Activated T-helper 17 cell treated with anti-CD3 and anti-CD28 coated beads, Interleukin-2, amount 50 U/mL, for 72 hours (primary cell): ENCODE measurements at regions not wholly inside any gene's neighbourhood (a gene's known extent, or its start where the extent isn't known, plus 50 kb on each side); places are given as distances from the start of the nearest gene placed in this dataset.
"Not testable (repeated sequence)": the region's sequence is repeated elsewhere in the genome, so short reads cannot be mapped to it uniquely, and the experiment has no call there.

ENCODE experiments used
- ATAC-seq: fragments of 150-1000 bp; cut with Tn5 transposase; replicated peaks from 2 replicates; pipeline ENCODE4 v1.10.0; 2021; ENCODE audit warnings: mild to moderate bottlenecking, moderate library complexity
- H3K27ac Mint-ChIP-seq: one replicate; pipeline ENCODE4 v1.8.0; 2022; ENCODE audit warnings: mixed read lengths
- H3K27me3 Mint-ChIP-seq: one replicate; pipeline ENCODE4 v1.8.0; 2022; ENCODE audit warnings: mixed read lengths
- H3K36me3 Mint-ChIP-seq: one replicate; pipeline ENCODE4 v1.8.0; 2022; ENCODE audit warnings: low read depth, mild to moderate bottlenecking, mixed read lengths
- H3K4me1 Mint-ChIP-seq: one replicate; pipeline ENCODE4 v1.8.0; 2022; ENCODE audit warnings: mixed read lengths
- H3K4me3 Mint-ChIP-seq: one replicate; pipeline ENCODE4 v1.8.0; 2022; ENCODE audit warnings: mild to moderate bottlenecking, mixed read lengths
- H3K9me3 Mint-ChIP-seq: one replicate; pipeline ENCODE4 v1.8.0; 2022; ENCODE audit warnings: mixed read lengths

DNA sequence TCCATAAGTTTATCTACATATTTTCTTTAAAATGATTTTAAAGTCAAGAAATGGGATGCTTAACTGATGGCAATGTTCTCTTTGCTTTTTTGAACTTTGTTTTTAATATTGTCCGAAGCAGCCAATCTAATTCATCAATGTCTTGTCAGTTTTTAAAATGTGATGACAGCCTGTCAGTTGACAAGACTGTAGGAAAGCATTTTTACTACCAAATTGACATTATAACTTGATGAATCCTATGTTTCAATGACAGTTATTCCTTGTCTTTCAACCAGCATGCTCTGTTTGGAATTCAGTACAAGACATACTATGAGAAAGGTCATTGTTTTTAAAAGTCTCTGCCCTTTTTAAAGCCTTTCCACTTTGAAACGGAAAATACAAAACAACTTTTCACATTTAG lies 1073.2 kb downstream of the TMTC2 start:
- H3K9me3 Mint-ChIP-seq, result peaks cover 4% of the 10 kb centered on the region
- no peak for ATAC-seq
- H3K27me3 Mint-ChIP-seq, result no peaks in the 10 kb centered on the region
- H3K36me3 Mint-ChIP-seq, result no peaks in the 10 kb centered on the region
- H3K4me1 Mint-ChIP-seq, result no peaks in the 10 kb centered on the region
- no peak overlapping the region for H3K4me3 Mint-ChIP-seq
- no peak overlapping the region for H3K27ac Mint-ChIP-seq

DNA sequence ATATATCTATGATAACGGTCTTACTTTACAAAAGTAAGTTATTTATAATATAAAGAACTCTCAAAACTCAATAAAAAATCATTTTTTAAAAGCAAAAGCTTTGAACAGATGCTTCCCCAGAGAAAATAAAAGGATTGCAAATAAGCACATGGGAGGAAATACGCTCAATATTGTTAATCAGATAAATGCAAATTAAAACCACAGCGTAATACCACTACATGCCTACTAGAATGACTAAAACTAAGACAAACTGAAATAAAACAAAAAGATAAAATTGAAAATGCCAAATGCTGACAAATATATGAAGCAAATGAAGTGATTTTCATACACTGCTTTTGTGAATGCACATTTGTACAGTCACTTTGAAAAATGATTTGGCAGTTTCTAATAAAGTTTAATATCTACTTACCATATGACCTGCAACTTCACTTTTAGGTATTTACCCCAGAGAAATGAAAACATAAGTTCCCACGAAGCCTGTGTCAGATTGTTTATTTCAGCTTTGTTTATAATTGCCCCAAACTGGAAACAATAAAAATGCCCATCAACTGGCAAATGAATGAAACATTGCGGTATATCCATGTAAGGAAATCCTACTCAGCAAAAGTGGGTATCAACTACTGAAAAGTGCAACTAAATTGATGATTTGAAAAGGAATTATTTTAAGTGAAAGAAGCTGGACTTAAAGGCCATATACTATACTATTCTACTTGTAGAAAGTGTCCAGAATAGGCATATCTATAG lies 1072.4 kb downstream of the TMTC2 start:
- Mint-ChIP-seq H3K4me1 (no peaks in the 10 kb centered on the region), H3K36me3 (no peaks in the 10 kb centered on the region), H3K9me3 (peaks cover 4% of the 10 kb centered on the region), H3K4me3 (no peak overlapping the region), H3K27ac (no peak overlapping the region), H3K27me3 (no peaks in the 10 kb centered on the region)
- ATAC-seq, result no peak

DNA sequence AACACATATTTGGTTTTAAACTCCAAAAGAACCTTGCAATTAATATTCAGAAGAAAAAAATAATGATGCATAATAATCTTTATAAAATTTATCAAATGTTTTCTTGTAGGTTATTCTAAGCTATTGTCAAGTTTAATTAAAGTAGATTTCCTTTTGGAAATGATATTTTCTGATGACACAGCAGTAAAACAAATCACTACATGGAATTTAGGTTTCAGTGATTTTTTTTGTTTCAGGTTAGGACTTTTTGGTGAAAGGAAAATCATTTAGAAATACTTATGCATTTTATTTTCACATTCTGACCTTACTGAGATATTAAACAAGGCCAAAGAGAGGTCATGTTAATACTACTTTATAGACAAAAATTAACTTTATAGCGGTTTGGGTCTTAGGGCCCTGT lies 1067.2 kb downstream of the TMTC2 start:
- no peak overlapping the region for H3K4me3 Mint-ChIP-seq
- no peaks in the 10 kb centered on the region for H3K4me1 Mint-ChIP-seq
- H3K27ac Mint-ChIP-seq, result no peak overlapping the region
- no peaks in the 10 kb centered on the region for H3K36me3 Mint-ChIP-seq
- H3K9me3 Mint-ChIP-seq, result no peaks in the 10 kb centered on the region
- H3K27me3 Mint-ChIP-seq, result no peaks in the 10 kb centered on the region
- no peak for ATAC-seq

DNA sequence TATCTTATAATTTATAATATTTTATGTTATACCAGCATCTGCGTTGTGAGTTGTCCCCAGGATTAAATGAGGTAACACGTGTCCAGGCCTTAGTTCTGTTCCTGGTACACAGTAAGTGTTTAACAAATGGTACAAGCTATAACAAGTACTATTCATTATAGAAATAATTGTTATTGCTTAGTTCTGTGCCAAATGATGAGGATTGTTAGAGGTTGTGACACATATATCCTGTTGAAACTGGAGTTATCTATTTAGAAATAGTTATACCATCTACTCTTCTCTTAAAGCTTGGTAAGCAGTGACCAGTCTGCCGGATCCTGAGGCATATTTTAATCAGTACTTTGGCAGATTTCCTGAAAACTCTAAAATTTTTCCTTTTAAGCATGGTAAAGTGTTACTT lies 1066.5 kb downstream of the TMTC2 start:
- Mint-ChIP-seq H3K36me3 (no peaks in the 10 kb centered on the region), H3K27ac (no peak overlapping the region), H3K9me3 (no peaks in the 10 kb centered on the region), H3K4me3 (no peak overlapping the region), H3K4me1 (no peaks in the 10 kb centered on the region), H3K27me3 (no peaks in the 10 kb centered on the region)
- ATAC-seq, result no peak

DNA sequence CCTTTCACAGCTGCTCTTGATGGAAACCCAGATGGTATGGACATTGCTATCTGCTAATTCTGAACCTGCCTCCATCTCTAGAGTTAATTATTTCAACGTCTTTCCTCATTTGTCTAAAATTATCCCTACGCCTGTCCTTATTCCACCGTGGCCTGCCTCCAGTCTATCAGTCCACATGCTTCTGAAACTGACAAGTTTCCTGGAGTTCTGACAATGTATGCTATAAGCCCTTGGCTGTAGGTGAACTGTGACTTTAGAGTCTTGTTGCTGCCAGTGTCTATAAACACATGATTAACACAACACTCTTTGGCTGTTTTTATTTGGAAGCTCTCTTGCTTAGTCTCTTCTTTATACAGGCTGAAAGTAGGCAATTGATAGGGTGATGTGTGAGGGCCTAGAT lies 1052.9 kb downstream of the TMTC2 start:
- Mint-ChIP-seq H3K4me3 (no peak overlapping the region), H3K36me3 (no peaks in the 10 kb centered on the region), H3K27ac (no peak overlapping the region), H3K4me1 (no peaks in the 10 kb centered on the region), H3K27me3 (no peaks in the 10 kb centered on the region), H3K9me3 (peaks cover 21% of the 10 kb centered on the region)
- ATAC-seq, result no peak

DNA sequence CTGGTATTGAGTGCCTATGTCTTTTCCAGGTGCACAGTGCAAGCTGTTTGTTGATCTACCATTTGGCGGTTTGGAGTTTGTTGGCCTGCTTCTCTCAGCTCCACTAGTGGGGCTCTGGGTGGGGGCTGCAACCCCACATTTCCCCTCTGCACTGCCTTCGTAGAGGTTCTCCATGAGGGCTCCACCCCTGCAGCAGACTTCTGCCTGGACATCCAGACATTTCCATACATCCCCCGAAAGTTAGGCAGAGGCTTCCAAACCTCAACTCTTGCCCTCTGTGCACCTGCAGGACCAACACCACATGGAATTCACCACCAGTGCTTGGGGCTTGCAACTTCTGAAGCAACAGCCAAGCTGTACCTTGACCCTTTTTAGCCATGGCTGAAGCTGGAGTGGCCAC lies 1024.1 kb downstream of the TMTC2 start:
- ATAC-seq, result no peak
- H3K9me3 Mint-ChIP-seq, result peaks cover 8% of the 10 kb centered on the region

DNA sequence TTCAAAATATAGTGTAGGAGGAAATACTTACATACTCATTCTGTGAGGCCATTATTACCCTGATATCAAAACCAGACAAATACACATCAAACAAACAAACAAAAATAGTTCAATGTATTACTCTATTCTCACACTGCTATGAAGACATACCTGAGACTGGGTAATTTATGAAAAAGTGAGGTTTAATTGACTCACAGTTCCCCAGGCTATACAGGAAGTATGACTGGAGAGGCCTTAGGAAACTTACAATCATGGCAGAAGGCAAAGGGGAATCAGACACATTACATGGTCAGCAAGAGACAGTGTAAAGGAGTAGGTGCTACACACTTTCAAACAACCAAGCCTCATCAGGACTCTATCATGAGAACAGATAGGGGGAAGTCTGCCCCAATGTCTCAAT lies 1023.2 kb downstream of the TMTC2 start:
- no peak overlapping the region for H3K4me3 Mint-ChIP-seq
- no peaks in the 10 kb centered on the region for H3K4me1 Mint-ChIP-seq
- H3K9me3 Mint-ChIP-seq, result peaks cover 8% of the 10 kb centered on the region
- H3K27ac Mint-ChIP-seq, result no peak overlapping the region
- ATAC-seq, result no peak
- H3K36me3 Mint-ChIP-seq, result no peaks in the 10 kb centered on the region
- H3K27me3 Mint-ChIP-seq, result no peaks in the 10 kb centered on the region

More for the DNA sequence above, 1024.1 kb downstream of the TMTC2 start:
- H3K36me3 Mint-ChIP-seq, result no peaks in the 10 kb centered on the region
- H3K27me3 Mint-ChIP-seq, result no peaks in the 10 kb centered on the region
- no peak overlapping the region for H3K4me3 Mint-ChIP-seq
- H3K4me1 Mint-ChIP-seq, result no peaks in the 10 kb centered on the region
- no peak overlapping the region for H3K27ac Mint-ChIP-seq

DNA sequence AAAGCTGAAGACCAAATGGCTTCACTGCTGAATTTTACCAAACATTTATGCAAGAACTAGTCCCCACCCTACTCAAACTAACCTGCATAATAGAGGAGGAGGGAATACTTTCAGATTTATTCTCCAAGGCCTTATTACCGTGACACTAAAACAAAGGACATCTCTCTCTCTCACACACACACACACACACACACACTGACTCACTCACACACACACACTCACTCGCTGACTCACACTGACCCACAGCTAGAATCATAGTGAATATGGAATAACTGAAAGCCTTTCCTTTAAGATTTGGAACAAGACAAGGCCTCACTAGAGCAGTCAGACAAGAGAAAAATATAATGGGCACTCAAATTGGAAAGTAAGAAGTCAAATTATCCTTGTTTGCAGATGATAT lies 1014.1 kb downstream of the TMTC2 start:
- Mint-ChIP-seq H3K4me3 (no peak overlapping the region), H3K36me3 (no peaks in the 10 kb centered on the region), H3K27ac (no peak overlapping the region)

DNA sequence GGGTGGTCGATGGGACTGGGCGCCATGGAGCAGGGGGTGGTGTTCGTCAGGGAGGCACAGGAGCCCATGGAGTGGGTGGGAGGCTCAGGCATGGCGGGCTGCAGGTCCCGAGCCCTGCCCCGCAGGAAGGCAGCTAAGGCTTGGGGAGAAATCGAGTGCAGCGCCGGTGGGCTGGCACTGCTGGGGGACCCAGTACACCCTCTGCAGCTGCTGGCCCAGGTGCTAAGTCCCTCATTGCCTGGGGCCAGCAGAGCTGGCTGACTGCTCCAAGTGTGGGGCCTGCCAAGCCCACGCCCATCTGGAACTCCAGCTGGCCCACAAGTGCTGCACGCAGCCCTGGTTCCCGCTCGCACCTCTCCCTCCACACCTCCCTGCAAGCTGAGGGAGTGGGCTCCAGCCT lies 1009.6 kb downstream of the TMTC2 start:
- ATAC-seq, H3K36me3 Mint-ChIP-seq, H3K4me3 Mint-ChIP-seq: not testable (repeated sequence)

More for the DNA sequence above, 1014.1 kb downstream of the TMTC2 start:
- Mint-ChIP-seq H3K27me3 (no peaks in the 10 kb centered on the region), H3K9me3 (no peaks in the 10 kb centered on the region), H3K4me1 (no peaks in the 10 kb centered on the region)
- no peak for ATAC-seq

DNA sequence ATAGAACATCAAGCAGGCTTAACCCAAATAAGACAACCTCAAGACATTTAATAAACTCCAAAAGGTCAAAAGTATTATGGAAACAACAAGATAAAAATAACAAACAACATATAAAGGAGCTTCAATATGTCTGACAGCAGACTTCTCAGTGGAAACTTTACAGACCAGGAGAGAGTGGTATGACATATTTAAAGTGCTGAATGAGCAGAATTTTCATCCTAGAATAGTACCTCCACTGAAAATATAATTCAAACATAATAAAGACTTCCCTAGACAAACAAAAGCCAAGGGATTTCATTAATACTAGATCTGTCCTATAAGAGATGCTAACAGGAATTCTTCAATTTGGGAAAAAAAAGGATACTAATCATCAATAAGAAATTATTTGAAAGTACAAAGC lies 1005.0 kb downstream of the TMTC2 start:
- no peak for ATAC-seq
- Mint-ChIP-seq H3K27me3 (no peaks in the 10 kb centered on the region), H3K36me3 (no peaks in the 10 kb centered on the region), H3K27ac (no peak overlapping the region), H3K9me3 (peaks cover 8% of the 10 kb centered on the region), H3K4me3 (no peak overlapping the region), H3K4me1 (no peaks in the 10 kb centered on the region)

More for the DNA sequence above, 1009.6 kb downstream of the TMTC2 start:
- H3K4me1 Mint-ChIP-seq, H3K27ac Mint-ChIP-seq, H3K9me3 Mint-ChIP-seq, H3K27me3 Mint-ChIP-seq: not testable (repeated sequence)

DNA sequence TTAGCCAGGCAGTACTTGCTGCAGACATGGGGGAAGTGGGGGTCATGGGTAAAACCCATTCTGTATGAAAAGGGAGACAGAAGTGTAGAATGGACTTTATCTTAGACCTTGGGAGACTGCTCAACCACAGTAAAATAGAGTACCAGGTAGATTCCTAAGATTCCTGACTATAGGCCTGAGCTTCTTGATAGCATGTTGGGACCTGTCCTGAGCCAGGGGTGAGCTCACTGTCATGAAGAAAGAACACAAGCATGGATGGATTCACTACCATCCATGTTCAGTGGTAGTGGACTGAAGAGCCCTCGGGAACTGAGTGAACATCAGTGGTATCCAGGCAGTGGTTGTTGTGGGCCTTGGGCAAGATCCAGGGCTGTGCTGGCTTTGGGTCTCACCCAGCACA lies 1003.8 kb downstream of the TMTC2 start:
- no peak overlapping the region for H3K4me3 Mint-ChIP-seq

DNA sequence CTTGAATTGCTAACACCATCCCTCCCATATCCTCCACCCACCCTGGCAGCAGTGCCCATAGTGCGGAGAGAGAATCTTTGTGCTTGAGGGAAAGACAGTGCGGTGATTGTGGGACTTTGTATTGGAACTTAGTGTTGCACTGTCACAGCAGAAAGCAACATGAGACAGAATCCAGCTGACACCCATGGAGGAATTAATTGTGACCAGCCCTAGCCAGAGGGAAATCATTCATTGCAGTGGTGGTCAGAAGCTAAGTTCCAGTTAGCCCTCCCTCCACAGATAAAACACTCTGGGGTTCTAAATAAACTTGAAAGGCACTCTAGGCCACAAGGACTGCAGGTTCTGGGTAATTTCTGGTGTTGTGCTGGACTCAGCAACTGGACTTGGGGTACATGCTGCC lies 1002.6 kb downstream of the TMTC2 start:
- Mint-ChIP-seq H3K4me1 (no peaks in the 10 kb centered on the region), H3K36me3 (no peaks in the 10 kb centered on the region), H3K27me3 (no peaks in the 10 kb centered on the region), H3K27ac (no peak overlapping the region), H3K4me3 (no peak overlapping the region), H3K9me3 (peaks cover 4% of the 10 kb centered on the region)
- no peak for ATAC-seq

More for the DNA sequence above, 1003.8 kb downstream of the TMTC2 start:
- no peak overlapping the region for H3K27ac Mint-ChIP-seq
- peaks cover 6% of the 10 kb centered on the region for H3K9me3 Mint-ChIP-seq
- H3K4me1 Mint-ChIP-seq, result no peaks in the 10 kb centered on the region
- no peaks in the 10 kb centered on the region for H3K36me3 Mint-ChIP-seq
- ATAC-seq, result no peak
- H3K27me3 Mint-ChIP-seq, result no peaks in the 10 kb centered on the region

DNA sequence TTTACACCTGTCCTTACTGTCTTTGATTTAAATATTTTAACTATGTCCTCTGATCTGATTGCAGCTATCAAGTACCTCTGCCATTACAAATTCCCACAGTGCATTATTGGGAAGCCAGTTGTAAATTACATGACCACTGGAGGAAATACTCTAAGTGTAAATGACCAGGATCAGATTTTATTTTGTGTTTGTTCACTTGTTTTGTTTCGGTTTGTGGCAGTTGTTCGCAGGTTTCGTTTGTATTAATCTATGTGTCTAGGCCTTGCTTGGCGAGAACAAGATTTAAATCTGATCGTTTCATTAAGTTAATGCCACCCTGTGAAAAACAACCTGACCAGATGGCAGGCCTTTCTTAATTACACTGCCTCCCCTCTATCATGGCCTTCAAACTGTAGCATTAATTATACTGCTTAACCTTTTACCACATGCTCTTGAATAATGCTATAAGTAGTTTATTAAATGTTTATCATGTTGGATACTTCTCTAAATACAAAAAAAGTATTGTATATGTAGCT lies 990.1 kb downstream of the TMTC2 start:
- H3K9me3 Mint-ChIP-seq, result no peaks in the 10 kb centered on the region

DNA sequence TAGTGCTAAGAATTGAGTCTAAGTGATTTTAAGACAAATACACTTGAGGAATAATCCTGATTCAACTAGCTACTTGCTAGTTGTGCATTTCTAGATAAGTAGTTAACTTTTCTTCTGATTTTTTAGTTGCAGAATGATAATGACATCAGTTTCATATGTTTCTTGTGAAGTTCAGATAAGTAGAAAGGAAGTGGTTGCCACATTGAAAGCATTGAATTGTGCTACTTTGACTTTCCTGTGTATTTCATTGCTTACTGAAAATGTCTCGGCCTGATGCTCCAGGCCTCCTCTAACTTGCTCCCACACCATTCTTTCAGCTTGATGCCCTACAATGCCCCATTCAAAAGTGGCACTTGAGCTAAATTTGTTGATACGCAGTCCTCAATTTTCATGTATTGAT lies 980.0 kb downstream of the TMTC2 start:
- no peaks in the 10 kb centered on the region for H3K4me1 Mint-ChIP-seq
- no peaks in the 10 kb centered on the region for H3K9me3 Mint-ChIP-seq
- H3K27me3 Mint-ChIP-seq, result no peaks in the 10 kb centered on the region
- ATAC-seq, result no peak
- H3K4me3 Mint-ChIP-seq, result no peak overlapping the region
- no peak overlapping the region for H3K27ac Mint-ChIP-seq
- H3K36me3 Mint-ChIP-seq, result no peaks in the 10 kb centered on the region

More for the DNA sequence above, 990.1 kb downstream of the TMTC2 start:
- H3K36me3 Mint-ChIP-seq, result no peaks in the 10 kb centered on the region
- no peaks in the 10 kb centered on the region for H3K27me3 Mint-ChIP-seq
- no peaks in the 10 kb centered on the region for H3K4me1 Mint-ChIP-seq
- no peak overlapping the region for H3K27ac Mint-ChIP-seq
- H3K4me3 Mint-ChIP-seq, result no peak overlapping the region
- ATAC-seq, result no peak

DNA sequence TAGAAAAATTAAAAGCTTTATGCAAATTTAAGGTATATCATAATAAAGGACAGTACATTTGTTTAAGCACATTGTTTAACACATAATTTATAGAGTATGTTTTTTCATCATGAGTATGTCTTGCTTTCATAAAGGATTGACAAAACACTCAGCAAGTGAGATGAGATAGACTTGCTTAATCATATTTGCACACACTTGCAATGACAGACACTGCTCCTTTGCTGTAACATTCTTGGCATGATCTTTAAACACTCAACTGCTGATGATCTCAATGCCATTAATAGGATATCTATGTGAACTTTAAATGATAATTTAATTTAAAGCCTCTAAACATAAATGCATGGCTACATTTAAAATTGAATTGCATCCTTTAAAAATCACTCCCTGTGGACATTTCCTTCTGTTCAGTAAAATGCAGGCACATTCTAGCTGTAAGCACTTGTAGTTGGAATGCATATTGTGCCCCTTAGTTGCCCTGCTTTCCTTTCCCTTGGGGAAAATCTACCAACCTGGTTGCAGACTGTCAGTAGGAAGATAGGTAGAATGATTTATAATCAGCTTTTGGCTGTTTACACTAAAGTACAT lies 979.0 kb downstream of the TMTC2 start:
- Mint-ChIP-seq H3K27me3 (no peaks in the 10 kb centered on the region), H3K36me3 (no peaks in the 10 kb centered on the region), H3K4me1 (no peaks in the 10 kb centered on the region), H3K9me3 (no peaks in the 10 kb centered on the region), H3K27ac (no peak overlapping the region), H3K4me3 (no peak overlapping the region)
- no peak for ATAC-seq
